Activated T-cell treated with anti-CD3 and anti-CD28 coated beads, Interleukin-2, amount 50 U/mL, for 1 hour (primary cell): ENCODE measurements at regions not wholly inside any gene's neighbourhood (a gene's known extent, or its start where the extent isn't known, plus 50 kb on each side); places are given as distances from the start of the nearest gene placed in this dataset.

Source experiments
- DNase-seq: peaks from one replicate; pipeline ENCODE4 v3.0.0-alpha.2; 2020

GRCh38 chr9:91161465-91162300, 200.0 kb downstream of the AUH start:
- DNase-seq = no peak

GRCh38 chr9:91162311-91162710, 199.4 kb downstream of the AUH start:
- DNase-seq = no peak

- DNase-seq = no peak
These were observed 198.8 kb downstream of the AUH start for GRCh38 chr9:91162784-91163443.

- DNase-seq = no peak
These were observed 198.3 kb downstream of the AUH start for GRCh38 chr9:91163444-91163772.

- DNase-seq = no peak
These were observed 197.8 kb downstream of the AUH start for GRCh38 chr9:91163773-91164471.
